HG02798 (cell line): ENCODE measurements at regions not wholly inside any gene's neighbourhood (a gene's known extent, or its start where the extent isn't known, plus 50 kb on each side); places are given as distances from the start of the nearest gene placed in this dataset.
"Not testable (repeated sequence)": the region's sequence is repeated elsewhere in the genome, so short reads cannot be mapped to it uniquely, and the experiment has no call there.

Experiments used
- ATAC-seq: cut with Tn5 transposase; IDR thresholded peaks from one replicate; pipeline ENCODE4 v1.9.1; 2021; ENCODE audit warnings: mild to moderate bottlenecking; ENCODE audit not compliant: unreplicated experiment, poor library complexity

GRCh38 chr16:86347090-86347489 is 163.2 kb upstream of the FOXF1 start:
- no peak for ATAC-seq

- no peak for ATAC-seq
These were observed 162.3 kb upstream of the FOXF1 start for GRCh38 chr16:86347916-86348555.

- no peak for ATAC-seq
These were observed 160.9 kb upstream of the FOXF1 start for GRCh38 chr16:86349338-86349900.

GRCh38 chr16:86350289-86350688 is 160.0 kb upstream of the FOXF1 start:
- ATAC-seq = no peak

GRCh38 chr16:86351041-86351784 is 159.1 kb upstream of the FOXF1 start:
- no peak for ATAC-seq

- ATAC-seq = not testable (repeated sequence)
These were observed 158.6 kb upstream of the FOXF1 start for GRCh38 chr16:86351785-86352139.

GRCh38 chr16:86353148-86353547 is 157.2 kb upstream of the FOXF1 start:
- no peak for ATAC-seq

GRCh38 chr16:86353948-86354347 is 156.4 kb upstream of the FOXF1 start:
- ATAC-seq = no peak

GRCh38 chr16:86354641-86355513 is 155.4 kb upstream of the FOXF1 start:
- ATAC-seq = no peak

- no peak for ATAC-seq
These were observed 154.8 kb upstream of the FOXF1 start for GRCh38 chr16:86355531-86355930.

- ATAC-seq = no peak
These were observed 154.4 kb upstream of the FOXF1 start for GRCh38 chr16:86355951-86356350.

- no peak for ATAC-seq
These were observed 153.5 kb upstream of the FOXF1 start for GRCh38 chr16:86356804-86357203.

GRCh38 chr16:86357303-86357702 is 153.0 kb upstream of the FOXF1 start:
- no peak for ATAC-seq

GRCh38 chr16:86357950-86358349 is 152.4 kb upstream of the FOXF1 start:
- no peak for ATAC-seq

- no peak for ATAC-seq
These were observed 150.8 kb upstream of the FOXF1 start for GRCh38 chr16:86359571-86359970.

GRCh38 chr16:86362155-86362849 is 148.0 kb upstream of the FOXF1 start:
- ATAC-seq = no peak

GRCh38 chr16:86363057-86363490 is 147.3 kb upstream of the FOXF1 start:
- ATAC-seq = no peak

- no peak for ATAC-seq
These were observed 146.3 kb upstream of the FOXF1 start for GRCh38 chr16:86363836-86364618.

- ATAC-seq = no peak
These were observed 145.5 kb upstream of the FOXF1 start for GRCh38 chr16:86364653-86365380.
